Activated CD8-positive, alpha-beta memory T cell treated with anti-CD3 and anti-CD28 coated beads, Interleukin-2, amount 50 U/mL, for 4 hours (primary cell): ENCODE measurements at regions not wholly inside any gene's neighbourhood (a gene's known extent, or its start where the extent isn't known, plus 50 kb on each side); places are given as distances from the start of the nearest gene placed in this dataset.

Experiments
- DNase-seq: peaks from one replicate; pipeline ENCODE4 v3.0.0-alpha.2; 2020

- DNase-seq = no peak
Measured at GRCh38 chr13:84497613-84498012, 615.3 kb upstream of the SLITRK1 start.

DNA sequence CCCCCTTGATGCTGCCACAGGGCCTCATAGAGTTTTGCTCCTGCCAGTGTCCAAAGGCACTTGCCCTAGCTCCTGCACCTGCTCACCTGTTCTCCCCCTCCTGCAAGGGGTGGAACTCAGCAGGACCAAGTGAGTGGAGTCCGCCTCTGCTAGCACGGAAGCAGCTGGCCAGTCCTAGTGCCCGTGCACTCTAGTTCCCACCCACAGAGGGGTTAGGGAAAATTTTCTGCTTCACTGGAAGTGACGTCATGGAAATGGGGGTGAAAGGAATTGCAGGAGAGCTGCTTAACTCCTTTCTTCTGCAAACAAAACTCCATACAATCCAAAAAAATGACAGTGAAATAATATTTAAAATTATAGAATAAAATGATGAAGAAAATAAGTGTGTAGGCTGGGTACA, 609.7 kb upstream of the SLITRK1 start:
- no peak for DNase-seq

DNA sequence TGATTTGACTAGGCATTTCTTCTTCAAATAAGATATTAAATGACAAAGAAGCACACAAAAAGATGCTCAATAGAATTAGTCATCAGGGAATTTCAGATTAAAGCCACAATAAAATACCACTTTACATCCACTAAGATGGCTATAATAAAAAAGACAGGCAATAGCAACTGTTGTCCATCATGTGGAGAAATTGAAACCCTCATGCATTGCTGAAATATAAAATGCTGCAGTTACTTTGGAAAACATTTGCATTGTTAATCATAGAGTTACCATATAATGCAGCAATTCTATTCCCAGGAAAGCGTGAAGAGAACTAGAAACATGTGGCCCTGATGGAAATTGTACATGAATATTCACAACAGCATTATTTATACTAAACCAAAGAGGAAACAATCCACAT, 605.5 kb upstream of the SLITRK1 start:
- no peak for DNase-seq

DNA sequence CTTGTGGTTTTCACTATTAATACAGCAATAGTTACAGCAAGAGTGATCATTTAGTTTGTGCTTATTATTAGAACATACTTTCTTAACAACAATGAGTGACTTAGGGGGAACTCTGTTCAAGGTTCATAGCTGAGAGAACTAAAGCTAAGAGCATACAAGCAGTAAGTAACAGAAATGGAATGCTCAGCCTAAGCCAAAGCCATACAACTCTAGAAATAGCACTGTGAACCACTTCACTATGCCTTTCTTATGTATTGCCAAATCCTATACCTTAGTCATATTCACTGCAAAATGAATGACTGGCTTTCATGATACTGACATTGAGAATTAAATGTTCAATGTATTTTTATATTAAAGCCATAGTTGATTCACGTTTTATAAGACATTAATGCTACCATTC, 599.7 kb upstream of the SLITRK1 start:
- DNase-seq = no peak

DNA sequence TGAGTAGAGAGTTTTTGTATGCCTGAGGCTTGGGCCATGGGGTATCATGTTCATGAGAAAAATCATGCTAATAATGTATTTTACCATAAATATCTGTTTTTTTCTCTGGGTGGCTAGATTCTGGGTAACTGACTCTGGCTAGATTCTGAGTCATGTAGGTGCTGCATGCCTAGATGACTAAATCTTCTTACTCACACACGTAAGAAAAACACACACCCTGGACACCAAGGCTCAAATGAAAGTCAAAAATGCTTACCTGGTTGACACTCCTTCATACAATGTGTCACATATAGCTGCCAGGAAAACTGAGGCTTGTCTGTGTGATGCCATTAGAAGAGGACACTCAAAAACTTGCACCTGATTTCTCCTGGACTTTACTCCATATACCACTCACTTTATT, 597.4 kb upstream of the SLITRK1 start:
- DNase-seq = no peak

DNA sequence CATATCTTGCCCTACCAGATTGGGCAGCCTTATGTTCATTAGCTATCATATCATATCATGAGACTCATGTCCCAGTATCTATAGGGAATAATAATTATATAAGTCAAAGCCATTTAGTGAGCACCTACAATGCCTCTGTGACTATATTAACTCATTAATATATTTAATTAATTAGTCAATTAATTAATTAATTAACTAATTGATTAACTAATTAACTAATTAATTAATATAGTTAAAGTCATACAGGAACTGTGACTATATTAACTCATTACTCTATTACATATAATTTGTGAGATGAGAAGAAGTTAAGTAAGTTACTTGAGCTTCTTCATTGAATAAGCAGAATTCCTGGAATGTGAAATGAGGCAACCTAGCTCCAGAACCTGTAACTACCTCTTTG, 588.3 kb upstream of the SLITRK1 start:
- no peak for DNase-seq

- DNase-seq = no peak
Measured at GRCh38 chr13:84466461-84466860, 584.2 kb upstream of the SLITRK1 start.

DNA sequence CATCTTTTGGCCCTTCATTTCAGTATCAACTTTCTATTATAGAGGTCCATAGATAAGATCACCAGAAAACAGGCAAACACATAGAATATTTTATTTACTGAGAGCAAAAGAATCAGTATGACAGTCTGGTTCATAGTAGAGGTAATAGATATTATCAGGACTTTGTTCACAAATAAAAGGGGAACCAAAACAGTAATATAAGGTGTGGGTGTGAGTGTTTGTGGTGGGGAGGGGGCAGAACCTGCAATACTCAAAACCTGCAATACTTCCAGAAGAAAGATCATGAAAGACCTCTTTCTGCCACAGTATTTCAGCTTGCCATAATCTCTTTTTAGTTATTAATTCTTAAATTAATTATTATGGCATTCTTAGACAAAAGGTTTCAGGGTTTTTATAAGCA, 578.7 kb upstream of the SLITRK1 start:
- no peak for DNase-seq

- DNase-seq = no peak
Measured at GRCh38 chr13:84455143-84455905, 573.0 kb upstream of the SLITRK1 start.

GRCh38 chr13:84447640-84447978, 565.3 kb upstream of the SLITRK1 start:
- no peak for DNase-seq

DNA sequence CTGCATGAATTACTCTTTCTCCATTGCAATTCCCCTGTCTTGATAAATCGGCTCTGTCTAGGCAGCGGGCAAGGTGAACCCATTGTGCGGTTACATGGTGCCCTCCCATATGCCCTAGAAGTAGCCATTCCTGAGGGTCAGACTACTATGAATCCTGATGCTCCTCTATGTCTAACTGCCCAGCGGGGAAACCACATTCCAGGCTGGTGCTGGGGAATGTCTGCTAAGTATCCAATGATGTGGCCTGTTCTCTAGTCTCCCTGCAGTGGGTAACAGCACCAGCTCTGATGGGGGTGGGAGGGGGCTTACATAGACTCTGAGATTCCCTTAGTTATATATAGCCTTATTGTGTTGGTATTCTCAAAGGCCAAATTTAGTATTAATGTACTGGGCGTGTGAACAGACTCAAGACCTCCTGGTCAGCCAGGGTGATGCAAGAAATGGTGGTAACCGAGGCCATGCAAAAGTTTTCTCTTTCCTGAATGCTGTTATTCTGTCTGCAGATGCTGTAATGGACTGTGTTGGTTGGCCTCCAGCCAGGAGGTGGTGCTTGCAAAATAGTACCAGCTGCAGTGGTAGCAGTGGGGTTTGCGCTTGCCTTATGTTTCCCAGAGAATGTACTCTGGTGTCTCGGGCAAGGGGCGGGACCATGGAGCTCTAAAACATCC, 564.8 kb upstream of the SLITRK1 start:
- DNase-seq = no peak

- no peak for DNase-seq
Measured at GRCh38 chr13:84445776-84446175, 563.5 kb upstream of the SLITRK1 start.

- no peak for DNase-seq
Measured at GRCh38 chr13:84443463-84443862, 561.2 kb upstream of the SLITRK1 start.

DNA sequence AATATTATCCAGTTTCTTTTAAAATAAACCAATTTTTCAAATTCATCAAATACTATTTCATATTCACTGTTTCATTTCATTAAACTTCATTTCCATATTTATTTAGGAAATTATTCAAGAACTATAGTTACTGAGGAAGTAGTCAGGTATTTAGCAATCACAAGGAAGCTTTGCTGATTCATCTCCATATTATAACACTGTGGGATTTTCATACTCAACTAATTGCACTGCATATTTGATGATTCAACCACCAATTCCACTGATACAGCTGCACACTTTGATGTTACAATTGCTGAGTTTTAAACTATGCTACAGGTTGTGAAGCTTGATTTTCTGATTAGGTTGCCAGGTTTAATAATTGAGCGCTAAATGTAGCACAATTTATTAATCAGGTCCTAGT, 556.8 kb upstream of the SLITRK1 start:
- no peak for DNase-seq

- no peak for DNase-seq
Measured at GRCh38 chr13:84433024-84433423, 550.8 kb upstream of the SLITRK1 start.

DNA sequence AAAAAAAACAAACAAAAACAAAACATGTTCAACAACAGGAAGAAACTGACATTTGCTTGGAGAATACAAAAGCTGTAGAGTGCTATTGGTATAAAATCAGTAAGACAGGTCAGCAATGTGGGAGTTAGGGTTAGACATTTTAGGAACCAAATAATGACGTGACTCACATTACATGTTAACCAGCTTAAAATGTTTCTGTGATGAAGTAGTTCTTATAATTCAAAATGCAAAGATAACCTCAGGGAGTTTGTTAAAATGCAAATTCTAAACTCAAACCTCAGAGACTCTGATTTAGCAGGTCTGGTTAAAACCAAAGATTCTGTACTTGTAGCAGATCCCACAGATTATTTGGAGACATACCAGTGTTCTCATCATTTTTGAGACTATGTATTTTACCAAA, 549.4 kb upstream of the SLITRK1 start:
- DNase-seq = no peak

- no peak for DNase-seq
Measured at GRCh38 chr13:84430446-84430845, 548.2 kb upstream of the SLITRK1 start.

- DNase-seq = no peak
Measured at GRCh38 chr13:84430015-84430414, 547.7 kb upstream of the SLITRK1 start.

GRCh38 chr13:84418041-84418440, 535.8 kb upstream of the SLITRK1 start:
- no peak for DNase-seq

DNA sequence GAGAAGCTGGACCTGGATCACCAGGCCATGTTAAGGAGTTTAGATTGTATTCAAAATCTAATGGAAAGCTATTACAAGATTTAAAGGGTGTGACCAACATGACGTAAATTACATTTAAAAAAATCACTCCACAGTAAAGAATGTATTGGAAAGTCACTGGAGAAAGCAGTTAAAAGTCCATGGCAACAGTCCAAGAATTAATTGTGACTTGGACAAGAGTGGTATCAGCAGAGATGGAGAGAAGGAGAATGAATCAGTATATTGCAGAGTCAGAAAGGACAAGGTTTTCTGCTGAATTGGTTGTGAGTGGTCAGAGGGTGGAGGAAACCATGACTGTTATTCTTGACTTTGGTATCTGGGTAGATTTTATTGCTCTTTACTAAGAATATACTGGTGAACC, 535.1 kb upstream of the SLITRK1 start:
- no peak for DNase-seq

DNA sequence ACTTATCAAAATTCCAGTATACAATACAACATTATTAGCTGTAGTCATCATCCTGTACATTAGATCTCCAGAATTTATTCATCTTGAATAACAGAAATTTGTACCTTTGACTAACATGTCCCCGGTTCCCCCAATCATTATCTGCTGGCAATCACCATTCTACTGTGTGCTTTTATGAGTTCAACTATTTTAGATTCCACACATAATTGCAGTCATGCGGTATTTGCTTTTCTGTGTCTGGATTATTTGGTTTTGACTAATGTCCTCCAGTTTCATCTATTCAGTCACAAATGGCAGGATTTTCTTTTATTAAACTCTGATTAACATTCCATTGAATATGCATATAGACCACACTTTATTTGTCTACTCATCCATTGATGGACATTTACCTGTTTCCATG, 530.7 kb upstream of the SLITRK1 start:
- DNase-seq = no peak

DNA sequence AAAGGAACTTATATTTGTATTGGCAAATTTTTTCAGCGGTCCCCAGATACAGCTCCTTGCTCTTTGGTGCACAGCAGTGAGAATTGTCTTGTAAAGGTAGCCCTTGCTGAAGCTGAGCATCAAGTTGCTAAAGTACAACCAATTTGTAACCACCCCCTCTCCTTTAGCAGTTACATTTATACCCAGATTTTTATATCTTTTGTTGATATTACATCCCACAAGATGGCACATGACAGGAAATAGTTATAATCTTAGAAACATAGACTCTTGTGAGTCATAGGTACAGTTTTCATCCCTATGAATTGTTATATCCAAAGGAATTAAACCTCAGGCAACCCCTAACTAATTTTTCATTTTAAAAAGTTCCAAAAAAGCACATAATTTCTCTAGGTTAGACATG, 523.0 kb upstream of the SLITRK1 start:
- DNase-seq = no peak

- DNase-seq = no peak
Measured at GRCh38 chr13:84400706-84401105, 518.4 kb upstream of the SLITRK1 start.

DNA sequence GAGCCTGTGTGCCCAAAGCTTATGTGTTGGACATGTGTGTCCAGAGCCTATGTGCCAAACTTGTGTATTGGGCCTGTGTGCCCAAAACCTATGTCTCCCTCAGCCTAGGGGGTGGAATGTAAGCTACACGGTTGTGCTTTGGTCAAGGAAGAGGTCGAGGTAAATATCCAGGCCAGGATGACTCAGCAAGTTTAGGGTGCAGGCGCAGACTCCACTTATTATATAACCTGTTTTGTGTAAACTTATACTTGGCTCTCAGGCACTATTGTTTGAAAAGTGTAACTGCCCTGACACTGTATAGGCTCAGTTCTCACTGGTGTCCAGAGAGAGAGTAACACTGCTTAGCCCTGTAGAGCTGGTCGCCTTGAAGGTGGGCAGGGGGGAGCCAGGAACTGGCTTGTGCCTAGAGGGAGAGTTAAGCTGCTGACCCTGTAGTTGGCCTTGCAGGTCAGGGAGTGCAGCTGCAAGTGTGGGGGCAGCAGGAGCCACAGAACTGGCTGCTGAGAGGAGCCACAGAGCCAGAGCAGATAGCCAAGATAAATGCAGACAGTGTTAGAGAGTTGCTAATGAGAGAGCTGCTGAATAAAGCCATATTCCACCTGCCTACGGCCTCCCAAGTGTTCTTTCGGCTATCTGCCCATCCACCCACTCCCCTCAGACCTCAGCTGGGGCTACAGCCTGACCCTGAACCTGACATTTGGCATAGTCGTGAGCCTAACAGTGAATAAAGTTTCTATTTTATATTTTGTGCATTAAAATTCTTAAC, 517.2 kb upstream of the SLITRK1 start:
- no peak for DNase-seq
